Posterior vena cava (tissue), 2 donors: ENCODE measurements at regions not wholly inside any gene's neighbourhood (a gene's known extent, or its start where the extent isn't known, plus 50 kb on each side); places are given as distances from the start of the nearest gene placed in this dataset.
A peak's percentile ranks its signal among the peaks of the same experiment; 100 is the strongest.
"Not testable (repeated sequence)": the region's sequence is repeated elsewhere in the genome, so short reads cannot be mapped to it uniquely, and the experiment has no call there.

Experiments
- DNase-seq: peaks from one replicate; pipeline ENCODE4 v3.0.0-alpha.2; 2020; ENCODE audit warnings: low spot score
- intact Hi-C, 2 donors: fragments of 100-400 bp; cut with DNase I; formaldehyde crosslinking; loops; one replicate each; pipeline versions ENCODE4 v1.14.1 to v1.14.2; 2022 to 2023
- donor health status: DM: yes; HTN: yes; CAD: no.
- donor health status: DM: yes; HTN: yes; CAD: no.

DNA sequence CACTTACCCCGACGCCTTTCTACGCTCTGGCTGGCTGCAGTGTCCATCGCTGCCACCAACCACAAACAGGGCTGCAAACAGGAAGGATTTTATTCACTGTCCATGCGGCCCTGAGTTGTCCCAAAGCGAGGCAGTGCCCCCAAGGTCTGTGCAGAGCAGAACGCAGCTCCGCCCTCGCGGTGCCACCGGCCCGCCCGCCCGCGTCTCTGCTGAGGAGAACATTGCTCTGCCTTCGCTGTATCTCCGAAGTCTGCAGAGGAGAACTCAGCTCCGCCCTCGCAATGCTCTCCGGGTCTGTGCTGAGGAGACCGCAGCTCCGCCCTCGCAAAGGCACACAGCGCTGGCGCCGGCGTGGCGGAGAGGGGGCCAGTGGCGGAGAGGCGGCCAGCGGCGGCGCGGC lies 645.1 kb downstream of the FAM72C start:
- DNase-seq: peak; percentile 23
- intact Hi-C loops: not testable (repeated sequence)

DNA sequence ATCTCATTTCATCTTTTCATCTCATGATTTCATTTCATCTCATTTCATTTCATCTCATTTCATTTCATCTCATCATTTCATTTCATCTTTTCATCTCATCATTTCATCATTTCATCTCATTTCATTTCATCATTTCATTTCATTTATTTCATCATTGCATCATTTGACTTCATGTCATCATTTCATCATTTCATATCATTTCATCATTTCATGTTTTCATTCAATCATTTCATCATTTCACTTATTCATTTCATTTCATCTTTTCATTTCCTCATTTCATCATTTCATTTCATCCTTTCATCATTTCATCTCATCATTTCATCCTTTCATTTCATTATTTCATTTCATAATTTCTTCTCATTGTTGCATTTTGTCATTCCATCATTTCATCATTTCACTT lies 660.6 kb downstream of the FAM72C start:
- intact Hi-C loops, DNase-seq: not testable (repeated sequence)
